Limb (tissue), 2 donors: ENCODE measurements at regions not wholly inside any gene's neighbourhood (a gene's known extent, or its start where the extent isn't known, plus 50 kb on each side); places are given as distances from the start of the nearest gene placed in this dataset.

Experiments used
- DNase-seq, 2 donors: peaks; one replicate each; pipeline ENCODE4 v3.0.0-alpha.2; 2016; ENCODE audit errors: extremely low spot score in 2 of 2

GRCh38 chr21:16071761-16072160, 342.0 kb downstream of the USP25 start:
- no peak for DNase-seq

- DNase-seq, result no peak
These were observed 342.4 kb downstream of the USP25 start for GRCh38 chr21:16072221-16072620.

GRCh38 chr21:16072737-16073136, 343.0 kb downstream of the USP25 start:
- peak; percentile 62 to 91 for DNase-seq

DNA sequence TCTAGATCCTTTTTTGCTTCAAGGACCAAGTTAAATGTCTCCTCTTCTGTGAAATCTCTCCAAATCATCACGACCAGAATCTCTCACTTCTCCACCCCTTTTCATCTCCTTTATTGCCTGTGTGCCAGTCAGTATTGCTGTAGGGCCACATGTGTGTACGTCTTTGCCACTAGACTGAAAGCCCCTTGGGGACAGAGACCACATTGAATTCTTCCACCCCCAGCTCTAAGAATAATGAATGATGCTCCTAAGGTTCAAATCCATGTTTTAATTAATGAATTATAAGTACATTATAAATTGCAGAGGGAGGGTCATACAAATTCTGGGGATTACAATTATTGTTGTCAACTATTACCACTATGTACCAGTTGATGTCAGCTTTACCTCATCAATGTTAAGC, 343.8 kb downstream of the USP25 start:
- no peak for DNase-seq

GRCh38 chr21:16074950-16075489, 345.2 kb downstream of the USP25 start:
- DNase-seq, result no peak

DNA sequence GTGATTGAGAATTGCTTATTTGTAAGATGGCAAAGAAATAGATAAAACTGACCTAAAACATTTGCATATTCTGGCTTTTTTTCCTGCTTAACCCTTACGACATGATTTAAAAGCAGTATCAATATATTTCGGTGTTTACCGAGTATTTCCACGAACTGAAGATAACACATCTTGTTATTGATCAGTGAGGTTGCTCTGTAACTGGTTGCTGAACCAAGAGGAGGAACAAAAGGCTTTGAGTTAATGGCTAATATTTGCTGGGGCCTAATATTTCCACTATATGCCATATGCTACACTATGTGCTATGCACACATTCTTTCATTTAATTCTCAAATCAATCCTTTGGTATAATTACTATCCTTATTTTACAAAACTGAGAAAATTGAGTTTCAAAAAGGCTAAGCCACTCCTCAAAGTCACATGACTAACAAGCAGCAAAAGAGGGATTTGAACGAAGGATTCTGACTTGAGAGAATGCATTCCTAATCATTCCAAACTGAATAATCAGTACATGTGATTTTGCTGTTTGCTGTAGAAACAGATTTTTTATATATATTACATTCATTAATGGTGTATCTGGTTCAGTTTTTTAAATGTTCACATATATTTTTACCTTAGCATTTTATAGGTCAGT, 346.0 kb downstream of the USP25 start:
- DNase-seq, result no peak

DNA sequence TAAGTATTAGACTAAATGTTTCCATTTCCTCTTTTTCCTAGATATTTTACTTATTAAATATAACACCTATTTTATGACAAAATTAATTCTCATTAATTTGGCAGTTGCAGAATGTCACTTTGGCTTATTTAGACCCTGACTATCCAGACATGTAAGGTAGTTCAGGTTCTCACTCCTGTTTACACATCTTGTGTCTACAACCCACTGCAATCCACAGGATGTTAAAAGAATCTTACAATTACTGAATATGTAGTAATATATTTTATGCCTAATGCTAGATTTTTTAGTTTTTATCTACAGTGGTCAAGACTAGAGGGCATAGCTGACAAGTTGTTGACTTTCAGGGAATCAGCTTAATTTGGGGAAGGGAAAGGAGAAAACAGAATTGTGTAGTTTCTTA, 346.7 kb downstream of the USP25 start:
- no peak for DNase-seq

DNA sequence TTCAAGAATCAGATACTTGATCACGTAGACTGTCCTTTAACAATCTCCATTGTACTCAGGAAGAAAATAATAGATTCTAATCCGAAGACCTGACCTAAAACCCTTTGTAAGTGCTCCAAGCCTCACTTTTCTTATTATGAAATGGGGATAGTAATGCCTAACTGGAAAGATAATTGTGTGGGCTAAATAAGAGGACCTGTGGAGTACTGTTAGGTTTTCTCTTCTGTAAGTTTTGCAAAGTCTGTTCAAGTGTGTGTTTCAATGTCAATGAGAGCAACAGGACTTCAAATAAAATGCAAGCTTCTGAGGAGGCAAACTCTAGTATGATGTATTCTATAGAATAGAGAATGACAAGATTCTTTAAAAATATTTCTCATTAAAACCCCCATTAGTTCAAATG, 348.6 kb downstream of the USP25 start:
- DNase-seq, result no peak

- DNase-seq, result no peak
These were observed 350.0 kb downstream of the USP25 start for GRCh38 chr21:16079830-16080229.

DNA sequence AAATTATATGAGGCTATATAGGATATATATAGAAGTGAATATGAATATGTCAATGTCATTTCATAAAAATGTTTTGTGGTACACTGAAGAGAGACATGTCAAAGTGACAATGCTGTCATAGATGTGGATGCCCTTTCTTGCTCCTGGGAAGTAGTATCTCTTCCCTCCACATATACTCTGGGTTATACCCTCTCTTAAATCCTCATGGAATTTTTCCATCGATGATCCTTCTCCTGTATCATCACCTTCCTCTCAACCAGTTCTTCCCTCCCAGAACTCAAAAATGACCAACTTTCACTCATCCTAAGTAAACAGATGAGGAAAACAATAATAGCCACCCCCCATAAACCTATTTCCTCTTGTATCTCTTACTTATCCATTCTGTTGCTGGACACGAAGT, 351.5 kb downstream of the USP25 start:
- DNase-seq, result no peak

DNA sequence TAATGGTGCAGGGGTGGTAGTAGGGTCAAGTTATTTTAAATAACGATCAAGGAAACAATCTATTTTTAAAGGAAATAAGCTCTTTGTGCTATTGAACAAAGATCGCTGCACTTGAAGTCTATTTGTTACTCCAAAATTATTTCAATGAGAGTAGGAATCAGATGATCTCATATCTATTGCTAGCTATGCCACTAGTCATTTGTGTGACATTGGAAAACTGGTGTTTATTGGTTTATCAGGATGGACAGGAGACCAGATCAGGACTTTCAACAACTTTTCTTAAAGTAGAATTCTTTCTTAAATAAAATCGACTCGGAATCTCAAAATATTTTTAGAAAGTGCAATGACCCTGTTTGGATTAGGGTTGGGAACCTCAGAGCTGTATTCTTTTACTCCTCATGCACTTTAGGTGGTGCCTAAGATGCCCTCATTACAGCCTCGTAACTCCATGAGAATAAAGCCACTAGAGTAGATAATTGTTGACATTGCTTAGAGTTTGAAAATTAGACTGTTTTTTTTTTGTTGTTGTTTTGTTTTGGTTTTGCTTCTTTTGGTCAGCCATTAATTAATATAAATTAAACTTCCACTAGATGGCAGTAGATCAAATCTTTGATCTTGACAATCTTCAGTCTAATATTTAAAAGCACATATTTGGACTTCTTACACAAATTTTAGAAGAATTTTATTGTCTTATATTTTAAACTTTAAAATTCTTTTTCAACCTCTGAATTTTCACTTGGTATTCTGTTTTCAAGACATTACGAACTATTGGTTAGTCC, 352.4 kb downstream of the USP25 start:
- DNase-seq, result no peak

DNA sequence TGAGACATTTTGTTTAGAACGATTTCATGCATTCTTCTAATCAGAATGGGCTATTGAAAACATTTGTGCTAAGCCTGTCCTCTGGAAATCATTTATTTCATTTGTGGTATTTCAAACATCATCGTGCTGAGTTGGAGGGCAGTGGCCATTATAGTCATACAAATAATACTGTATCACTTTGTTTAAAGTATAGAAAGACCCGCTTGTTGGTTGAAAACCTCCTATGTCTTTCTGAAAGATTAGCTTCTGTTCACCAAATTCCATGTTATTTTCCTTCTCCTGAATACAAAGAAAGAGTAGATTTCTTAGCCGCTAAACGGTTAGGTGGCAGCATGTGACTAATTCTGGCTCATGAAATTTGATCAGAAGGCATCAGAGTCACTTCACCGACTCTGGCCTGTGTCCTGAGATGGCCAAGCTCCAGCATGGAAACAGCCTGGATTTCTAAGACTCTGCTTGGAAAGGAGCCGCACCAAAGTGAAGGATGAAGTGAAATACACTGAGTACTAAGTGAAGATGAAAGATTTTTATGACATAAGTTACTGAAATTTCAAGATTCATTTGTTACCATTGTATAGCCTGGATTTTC, 355.1 kb downstream of the USP25 start:
- peak; percentile 52 to 71 for DNase-seq

DNA sequence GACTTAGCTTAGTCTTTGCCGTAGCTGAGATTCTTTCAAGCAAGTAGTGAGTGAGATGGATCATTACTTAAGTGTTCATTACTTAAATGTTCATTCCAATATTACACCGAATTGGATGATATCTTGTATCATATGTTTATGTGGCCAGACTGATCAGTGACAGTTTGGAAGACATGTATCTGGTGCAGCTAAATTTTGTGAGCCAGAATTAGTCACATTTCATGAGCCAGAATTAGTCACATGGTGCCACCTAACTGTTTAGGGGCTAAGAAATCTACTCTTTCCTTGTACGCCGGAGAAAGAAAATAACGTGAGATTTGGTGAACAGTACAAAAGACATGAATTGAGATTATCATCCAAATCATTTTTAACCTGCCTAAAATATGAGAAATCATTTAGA, 355.6 kb downstream of the USP25 start:
- DNase-seq, result no peak

DNA sequence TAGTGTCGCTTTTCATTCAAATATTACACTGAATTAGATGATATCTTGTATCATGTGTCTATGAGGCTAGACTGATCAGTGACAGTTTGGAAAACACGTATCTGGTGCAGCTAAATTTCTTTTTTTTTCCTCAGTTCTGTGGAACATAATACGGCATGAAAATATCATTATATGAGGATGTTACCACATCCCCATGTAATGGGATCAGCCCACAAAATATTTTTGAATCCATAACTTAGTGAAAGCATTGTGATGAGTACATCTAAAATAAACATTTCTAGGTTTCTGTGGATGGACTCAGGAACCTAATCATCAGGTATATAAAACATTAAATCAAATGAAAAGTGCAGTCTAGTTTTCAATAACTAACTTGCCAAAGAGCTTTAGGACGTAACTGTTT, 356.3 kb downstream of the USP25 start:
- no peak for DNase-seq

GRCh38 chr21:16086936-16087335, 357.2 kb downstream of the USP25 start:
- DNase-seq, result no peak

DNA sequence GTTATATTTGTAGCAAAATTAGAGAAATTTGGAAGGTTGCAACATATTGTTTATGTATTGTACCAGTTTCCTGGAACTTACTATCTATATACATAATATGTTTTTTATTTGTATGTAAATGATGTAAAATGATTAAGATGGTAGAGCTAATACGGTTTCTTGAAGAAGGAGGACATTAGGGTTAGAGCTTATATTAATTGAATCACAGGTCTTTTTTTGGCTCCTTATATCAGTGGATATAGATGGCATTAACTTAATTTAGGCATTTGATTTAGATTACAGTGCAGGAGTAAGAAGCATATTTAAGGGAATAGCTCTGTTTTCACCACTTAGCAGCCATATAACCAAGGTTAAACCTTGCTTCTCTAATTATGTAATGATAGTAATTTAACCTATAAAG, 357.7 kb downstream of the USP25 start:
- no peak for DNase-seq

DNA sequence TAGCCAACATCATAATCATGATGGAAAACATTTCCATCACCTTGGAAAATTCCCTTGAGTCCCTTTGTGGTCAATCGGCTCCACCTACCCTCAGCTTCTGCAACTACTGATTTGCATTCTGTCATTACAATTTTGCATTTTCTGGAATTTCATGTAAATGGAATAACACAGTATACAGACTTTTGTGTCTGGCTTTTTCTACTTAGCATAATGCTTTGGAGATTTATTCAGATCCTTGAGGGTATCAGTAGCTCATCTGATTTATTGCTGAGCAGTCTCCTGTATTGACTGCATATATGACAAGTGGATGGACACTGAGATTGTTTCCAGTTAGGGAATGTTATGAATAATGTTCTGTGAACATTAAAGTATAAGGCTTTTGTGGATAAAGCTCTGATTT, 358.3 kb downstream of the USP25 start:
- no peak for DNase-seq

- DNase-seq, result no peak
These were observed 365.2 kb downstream of the USP25 start for GRCh38 chr21:16095005-16095404.

- DNase-seq, result no peak
These were observed 367.2 kb downstream of the USP25 start for GRCh38 chr21:16096988-16097387.

- no peak for DNase-seq
These were observed 372.3 kb downstream of the USP25 start for GRCh38 chr21:16102113-16102512.

DNA sequence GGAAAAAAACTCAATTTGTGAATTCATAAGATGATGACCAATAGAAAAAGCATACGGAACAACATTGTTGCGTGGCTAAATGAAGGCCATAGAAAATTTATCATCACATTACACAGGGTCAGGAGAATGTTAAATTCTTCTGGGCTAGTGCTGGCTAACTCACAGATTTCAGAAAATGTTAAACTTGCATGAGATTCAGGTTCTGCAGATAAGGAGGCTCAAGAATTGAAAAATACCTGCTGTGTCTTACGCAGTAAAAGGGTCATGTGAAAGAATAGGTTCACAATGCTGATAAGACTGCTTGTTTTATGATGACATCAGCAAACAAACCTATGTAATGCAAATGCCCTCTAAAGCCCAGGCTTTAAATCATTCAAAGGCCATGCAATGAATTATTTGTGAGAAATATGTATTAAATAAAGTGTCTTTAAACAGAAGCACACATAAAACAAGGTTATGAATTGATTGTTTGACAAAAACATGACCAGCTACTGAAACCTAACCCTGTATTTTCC, 378.8 kb downstream of the USP25 start:
- DNase-seq, result no peak

DNA sequence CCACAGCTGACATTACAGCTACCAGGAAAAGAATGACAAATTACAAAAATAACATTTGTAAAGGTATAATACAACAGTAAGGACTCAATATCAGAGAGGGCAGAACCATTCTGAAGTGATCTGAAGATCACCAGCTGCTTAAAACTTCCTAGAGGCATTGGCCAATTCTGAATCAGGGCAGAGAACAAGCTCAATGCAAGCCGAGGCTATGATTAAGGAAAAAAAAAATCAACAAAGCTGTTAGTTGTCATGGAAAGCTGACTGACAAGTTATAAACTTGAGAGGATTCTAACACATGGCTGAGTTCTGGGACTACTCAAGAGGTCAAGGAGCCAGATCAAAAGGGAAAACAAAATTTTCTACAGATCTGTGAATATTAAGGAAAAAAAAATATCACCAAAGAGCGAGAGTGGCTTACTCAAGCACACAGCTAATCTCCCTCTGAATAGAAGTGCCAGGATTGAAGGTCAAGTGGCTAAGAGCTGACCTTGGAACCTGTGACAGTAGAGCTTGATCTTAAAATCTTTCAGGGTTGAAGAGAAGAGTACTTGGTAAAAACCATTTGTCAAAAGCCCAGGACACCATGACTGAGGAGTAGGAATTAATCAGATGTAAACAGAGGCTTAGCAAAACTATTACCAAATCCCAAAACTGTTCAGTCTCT, 383.4 kb downstream of the USP25 start:
- DNase-seq, result no peak
